ENCODE measurements at regions not wholly inside any gene's neighbourhood (a gene's known extent, or its start where the extent isn't known, plus 50 kb on each side); places are given as distances from the start of the nearest gene placed in this dataset.
"Not testable (repeated sequence)": the region's sequence is repeated elsewhere in the genome, so short reads cannot be mapped to it uniquely, and the experiment has no call there.

DNA sequence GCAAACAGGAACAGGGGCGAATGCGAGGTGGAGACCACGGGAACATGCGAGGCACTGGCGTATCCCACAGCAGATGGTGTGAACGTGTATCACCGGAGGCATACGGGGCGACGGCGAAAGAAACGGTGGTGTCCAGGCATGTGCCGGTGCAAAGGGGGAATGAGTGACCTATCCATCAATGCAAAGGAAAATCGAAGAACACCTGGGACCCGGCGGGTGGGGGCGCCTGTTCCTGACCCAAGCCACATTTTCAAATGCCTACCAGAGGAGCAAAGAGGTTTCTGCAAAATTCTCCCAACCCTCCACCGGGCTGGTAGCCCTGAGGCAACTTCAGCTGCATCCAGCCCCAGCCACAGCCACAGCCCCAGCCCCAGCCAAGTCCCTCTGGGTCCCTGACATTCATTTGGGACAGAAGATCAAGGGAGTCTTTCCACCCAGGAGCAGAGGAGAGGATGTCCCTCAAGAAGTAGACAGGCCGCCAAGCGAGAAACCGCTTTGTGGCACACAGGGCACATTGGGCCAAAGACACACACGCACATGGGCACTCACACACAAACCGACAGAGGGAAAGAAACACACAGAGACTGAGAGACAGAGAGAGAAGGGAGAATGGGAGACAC lies 164.0 kb upstream of the ZNF337 start:
- peaks cover 37 to 79% (median 69%) of the 10 kb centered on the region in 4 donors for H3K4me1 ChIP-seq
- intact Hi-C loops (cut with DNase I) = no loop called here
- DNase-seq (ENCODE audit: extremely low spot score) = no peak

DNA sequence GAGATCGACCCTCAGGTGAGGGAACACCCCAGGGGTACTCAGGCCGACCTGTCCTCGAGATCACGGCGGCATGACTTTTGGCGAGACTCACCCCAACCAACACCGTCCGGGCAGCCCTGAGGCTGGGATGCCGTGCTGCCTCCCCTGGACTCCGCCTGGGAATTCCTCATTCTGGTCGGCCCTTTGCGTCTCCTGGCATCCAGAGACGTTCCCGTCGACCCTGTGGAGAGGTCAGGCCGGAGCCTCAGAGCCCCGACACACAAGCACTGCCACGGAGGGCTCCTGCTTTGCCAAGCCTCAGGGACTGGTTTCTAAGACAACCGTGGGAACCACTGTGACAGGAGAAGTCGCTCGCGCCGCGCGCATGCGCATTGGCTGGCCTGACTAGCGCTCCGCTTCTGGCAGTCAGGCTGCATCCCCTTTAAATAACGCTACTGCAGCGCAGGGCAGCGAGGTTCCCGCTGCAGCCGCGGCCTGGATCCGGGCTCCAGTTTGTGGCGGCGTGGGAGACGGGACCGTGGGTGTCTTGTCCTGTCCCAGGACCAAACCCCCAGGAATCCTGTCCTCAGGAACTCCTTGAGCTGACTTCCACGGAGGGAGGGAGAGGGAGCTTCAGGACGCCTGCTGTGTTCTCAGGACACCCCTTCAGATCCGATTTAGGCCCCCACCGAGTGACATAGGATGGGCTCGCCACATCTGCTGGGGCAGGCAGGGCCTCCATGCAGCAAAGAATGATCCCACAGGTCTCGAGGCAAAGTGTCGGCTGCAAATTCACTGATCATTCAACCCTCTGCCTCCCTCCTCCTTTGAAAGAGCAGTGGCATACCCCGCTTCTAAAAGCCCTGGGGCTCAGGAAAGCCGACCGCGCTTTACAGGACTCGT lies 163.2 kb upstream of the ZNF337 start:
- H3K27me3 ChIP-seq = peaks cover 0 to 26% (median 0%) of the 10 kb centered on the region in 4 donors
- no peaks in the 10 kb centered on the region for H3K9me3 ChIP-seq
- intact Hi-C loops (cut with DNase I) = no loop called here
- no peaks in the 10 kb centered on the region for H3K36me3 ChIP-seq
- peak overlapping the region; percentile 35 to 53 (median 40) for H3K4me3 ChIP-seq
- H3K4me1 ChIP-seq = peaks cover 33 to 72% (median 63%) of the 10 kb centered on the region in 4 donors
- no peak for DNase-seq (ENCODE audit: extremely low spot score)
- 21% methylated on average over 18 of the region's 51 CpGs for WGBS
- TF ChIP-seq, protein P1, sequence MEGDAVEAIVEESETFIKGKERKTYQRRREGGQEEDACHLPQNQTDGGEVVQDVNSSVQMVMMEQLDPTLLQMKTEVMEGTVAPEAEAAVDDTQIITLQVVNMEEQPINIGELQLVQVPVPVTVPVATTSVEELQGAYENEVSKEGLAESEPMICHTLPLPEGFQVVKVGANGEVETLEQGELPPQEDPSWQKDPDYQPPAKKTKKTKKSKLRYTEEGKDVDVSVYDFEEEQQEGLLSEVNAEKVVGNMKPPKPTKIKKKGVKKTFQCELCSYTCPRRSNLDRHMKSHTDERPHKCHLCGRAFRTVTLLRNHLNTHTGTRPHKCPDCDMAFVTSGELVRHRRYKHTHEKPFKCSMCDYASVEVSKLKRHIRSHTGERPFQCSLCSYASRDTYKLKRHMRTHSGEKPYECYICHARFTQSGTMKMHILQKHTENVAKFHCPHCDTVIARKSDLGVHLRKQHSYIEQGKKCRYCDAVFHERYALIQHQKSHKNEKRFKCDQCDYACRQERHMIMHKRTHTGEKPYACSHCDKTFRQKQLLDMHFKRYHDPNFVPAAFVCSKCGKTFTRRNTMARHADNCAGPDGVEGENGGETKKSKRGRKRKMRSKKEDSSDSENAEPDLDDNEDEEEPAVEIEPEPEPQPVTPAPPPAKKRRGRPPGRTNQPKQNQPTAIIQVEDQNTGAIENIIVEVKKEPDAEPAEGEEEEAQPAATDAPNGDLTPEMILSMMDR (IDR thresholded peaks at IDR 0.05) = no peak
- TF ChIP-seq POLR2AphosphoS5 (IDR thresholded peaks at IDR 0.05) = peak in 1 of 2 donors; percentile 29
- H3K27ac ChIP-seq (replicated peaks in 1 of 4) = peak overlapping the region in 1 of 4 donors; percentile 27

More for the DNA sequence above, 164.0 kb upstream of the ZNF337 start:
- Histone ChIP-seq H3K27ac (replicated peaks in 1 of 4) (no peak overlapping the region), H3K9me3 (no peaks in the 10 kb centered on the region), H3K4me3 (peak overlapping the region in 1 of 4 donors; percentile 53), H3K36me3 (no peaks in the 10 kb centered on the region), H3K27me3 (peaks cover 0 to 26% (median 0%) of the 10 kb centered on the region in 4 donors)
- 65% methylated on average over 18 of the region's 23 CpGs for WGBS
- TF ChIP-seq POLR2A (IDR thresholded peaks at IDR 0.05; ENCODE audit: low read depth) = no peak
- TF ChIP-seq, protein P1 (IDR thresholded peaks at IDR 0.05) = no peak
- no peak for TF ChIP-seq POLR2AphosphoS5 (IDR thresholded peaks at IDR 0.05)
- no peak for TF ChIP-seq EP300 (IDR thresholded peaks at IDR 0.05)

DNA sequence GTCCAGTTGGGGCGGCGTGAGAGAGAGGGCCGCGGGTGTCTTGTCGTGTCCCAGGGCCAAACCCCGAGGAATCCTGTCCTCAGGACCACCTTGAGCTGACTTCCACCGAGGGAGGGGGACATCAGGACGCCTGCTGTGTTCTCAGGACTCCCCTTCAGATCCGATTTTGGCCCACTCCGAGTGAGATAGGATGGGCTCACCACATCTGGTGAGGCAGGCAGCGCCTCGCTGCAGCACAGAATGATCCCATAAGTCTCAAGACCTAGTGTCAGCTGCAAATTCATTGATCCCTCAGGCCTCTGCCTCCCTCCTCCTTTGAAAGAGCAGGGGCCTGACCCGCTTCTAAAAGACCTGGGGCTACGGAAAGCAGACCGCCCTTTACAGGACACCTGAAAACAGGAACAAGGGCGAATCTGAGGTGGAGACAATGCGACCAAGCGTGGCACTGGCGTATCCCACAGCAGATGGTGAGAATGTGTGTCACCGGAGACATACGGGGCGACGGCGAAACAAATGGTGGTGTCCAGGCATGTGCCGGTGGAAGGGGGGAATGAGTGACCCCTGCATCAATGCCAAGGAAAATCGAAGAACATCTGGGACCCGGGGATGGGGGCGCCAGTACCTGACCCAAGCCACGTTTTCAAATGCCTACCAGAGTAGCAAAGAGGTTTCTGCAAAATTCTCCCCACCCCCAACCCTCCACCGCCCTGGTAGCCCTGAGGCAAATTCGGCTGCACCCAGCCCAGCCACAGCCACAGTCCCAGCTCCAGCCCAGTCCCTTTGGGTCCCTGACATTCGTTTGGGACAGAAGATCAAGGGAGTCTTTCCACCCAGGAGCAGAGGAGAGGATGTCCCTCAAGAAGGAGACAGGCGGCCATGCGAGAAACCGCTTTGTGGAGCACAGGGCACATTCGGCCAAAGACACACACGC lies 162.1 kb upstream of the ZNF337 start:
- Histone ChIP-seq H3K4me3 (peak overlapping the region; percentile 22 to 49 (median 36)), H3K27ac (replicated peaks in 1 of 4) (no peak overlapping the region), H3K27me3 (peaks cover 0 to 26% (median 0%) of the 10 kb centered on the region in 4 donors), H3K9me3 (no peaks in the 10 kb centered on the region), H3K4me1 (peaks cover 31 to 69% (median 61%) of the 10 kb centered on the region in 4 donors), H3K36me3 (no peaks in the 10 kb centered on the region)
- 76% methylated on average over 25 of the region's 37 CpGs for WGBS
- no peak for DNase-seq (ENCODE audit: extremely low spot score)
- intact Hi-C loops (cut with DNase I) = no loop called here
- TF ChIP-seq EP300 (IDR thresholded peaks at IDR 0.05) = no peak
- no peak for TF ChIP-seq POLR2AphosphoS5 (IDR thresholded peaks at IDR 0.05)
- TF ChIP-seq, protein P1 (IDR thresholded peaks at IDR 0.05) = no peak
- no peak for TF ChIP-seq POLR2A (IDR thresholded peaks at IDR 0.05; ENCODE audit: low read depth)

DNA sequence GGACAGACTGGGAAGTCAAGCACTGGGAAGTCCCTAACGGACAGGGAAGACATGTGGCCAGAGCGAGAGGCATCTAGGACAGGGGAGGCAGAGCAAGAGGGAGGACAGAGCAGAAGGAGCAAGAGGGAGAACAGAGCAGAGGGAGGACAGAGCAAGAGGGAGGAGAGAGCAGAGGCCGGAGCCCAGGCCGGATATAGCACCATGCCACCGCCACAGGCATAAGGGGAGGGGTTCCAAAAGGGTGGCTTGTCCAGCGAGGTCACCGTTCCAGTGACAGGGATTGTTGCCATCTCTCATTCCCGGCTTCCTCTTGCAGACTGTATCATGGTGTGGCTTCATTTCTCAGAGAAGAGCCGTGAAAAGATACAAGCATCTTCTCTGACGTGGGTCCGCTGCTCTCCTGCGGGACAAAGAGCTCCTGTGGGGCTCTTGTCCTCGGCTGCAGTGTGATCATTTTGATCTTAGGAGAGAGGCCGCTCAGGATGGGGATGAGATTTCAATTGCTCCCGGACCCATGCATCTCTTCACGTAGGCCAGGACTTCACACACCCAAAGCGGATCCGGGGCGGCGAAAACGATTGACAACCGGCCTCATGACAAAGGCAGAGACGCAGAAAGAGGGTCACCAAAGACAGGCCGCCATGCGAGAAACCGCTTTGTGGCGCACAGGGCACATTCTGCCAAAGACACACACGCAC lies 160.6 kb upstream of the ZNF337 start:
- H3K4me1 ChIP-seq = peaks cover 20 to 65% (median 56%) of the 10 kb centered on the region in 4 donors
- H3K9me3 ChIP-seq; intact Hi-C loops (cut with DNase I); H3K36me3 ChIP-seq; H3K27ac ChIP-seq (replicated peaks in 1 of 4); H3K4me3 ChIP-seq; DNase-seq (ENCODE audit: extremely low spot score): not testable (repeated sequence)
- peaks cover 0 to 26% (median 0%) of the 10 kb centered on the region in 4 donors for H3K27me3 ChIP-seq
- WGBS = 93% methylated on average over 23 of the region's 28 CpGs

All from esophagus muscularis mucosa (tissue), 4 donors.